Trophoblast cell (in vitro differentiated cells and primary cell): ENCODE measurements at regions not wholly inside any gene's neighbourhood (a gene's known extent, or its start where the extent isn't known, plus 50 kb on each side); places are given as distances from the start of the nearest gene placed in this dataset.

Experiments used
- DNase-seq, 2 donors: peaks; one replicate each; pipeline ENCODE4 v3.0.0-alpha.2; 2016
- H2AFZ ChIP-seq: 2 replicates; pipeline ENCODE4 v1.6.1; 2013; ENCODE audit warnings: low read length, moderate library complexity, mild to moderate bottlenecking; ENCODE audit not compliant: insufficient read depth, poor library complexity
- H2AK5ac ChIP-seq: 2 replicates; pipeline ENCODE4 v1.6.1; 2013; ENCODE audit warnings: mild to moderate bottlenecking, low read length
- H2BK120ac ChIP-seq: 2 replicates; pipeline ENCODE4 v1.6.1; 2013; ENCODE audit warnings: low read length, mild to moderate bottlenecking, moderate library complexity; ENCODE audit not compliant: insufficient read depth, poor library complexity
- H2BK12ac ChIP-seq: 2 replicates; pipeline ENCODE4 v1.6.1; 2013; ENCODE audit warnings: mild to moderate bottlenecking, low read length, moderate library complexity
- H2BK5ac ChIP-seq: 2 replicates; pipeline ENCODE4 v1.6.1; 2013; ENCODE audit warnings: low read length, low read depth, moderate library complexity, mild to moderate bottlenecking; ENCODE audit not compliant: poor library complexity
- H3K14ac ChIP-seq: 2 replicates; pipeline ENCODE4 v1.6.1; 2013; ENCODE audit warnings: mild to moderate bottlenecking, low read length
- H3K18ac ChIP-seq: 2 replicates; pipeline ENCODE4 v1.6.1; 2013; ENCODE audit warnings: mild to moderate bottlenecking, low read length
- H3K23ac ChIP-seq: 2 replicates; pipeline ENCODE4 v1.6.1; 2013; ENCODE audit warnings: low read length
- H3K27ac ChIP-seq: 2 replicates; pipeline ENCODE4 v1.5.1; 2013; ENCODE audit warnings: low read depth, mild to moderate bottlenecking, inconsistent platforms, low read length, moderate library complexity
- H3K27me3 ChIP-seq: 2 replicates; pipeline ENCODE4 v1.6.1; 2013; ENCODE audit warnings: inconsistent platforms, mild to moderate bottlenecking, low read length, moderate library complexity; ENCODE audit not compliant: insufficient read depth
- H3K36me3 ChIP-seq, 2 experiments: 1 replicate in 1 of 2; 2 replicates in 1 of 2; pipeline ENCODE4 v1.6.1; 2013; ENCODE audit warnings: low read length in 2 of 2, mild to moderate bottlenecking in 2 of 2, moderate library complexity in 1 of 2; ENCODE audit not compliant: insufficient read depth in 2 of 2, control insufficient read depth in 1 of 2
- H3K4ac ChIP-seq: 2 replicates; pipeline ENCODE4 v1.6.1; 2013; ENCODE audit warnings: low read depth, mild to moderate bottlenecking, low read length, moderate library complexity
- H3K4me1 ChIP-seq, 2 experiments: 1 replicate in 1 of 2; 2 replicates in 1 of 2; pipeline ENCODE4 v1.6.1; 2013; ENCODE audit warnings: low read length in 2 of 2, mild to moderate bottlenecking in 2 of 2, moderate library complexity in 1 of 2; ENCODE audit not compliant: insufficient read depth in 2 of 2, control insufficient read depth in 1 of 2
- H3K4me2 ChIP-seq: 2 replicates; pipeline ENCODE4 v1.6.1; 2013; ENCODE audit warnings: inconsistent platforms, mild to moderate bottlenecking, low read length, moderate library complexity
- H3K4me3 ChIP-seq: 2 replicates; pipeline ENCODE4 v1.5.1; 2013; ENCODE audit warnings: mild to moderate bottlenecking, low read depth, low read length, inconsistent platforms
- H3K79me1 ChIP-seq: one replicate; pipeline ENCODE4 v1.6.1; 2013; ENCODE audit warnings: low read length
- H3K79me2 ChIP-seq: 2 replicates; pipeline ENCODE4 v1.6.1; 2013; ENCODE audit warnings: low read length, mild to moderate bottlenecking; ENCODE audit not compliant: control insufficient read depth, insufficient read depth, poor library complexity
- H3K9ac ChIP-seq: 2 replicates; pipeline ENCODE4 v1.6.1; 2013; ENCODE audit warnings: mild to moderate bottlenecking, low read length
- H3K9me3 ChIP-seq: 2 replicates; pipeline ENCODE4 v1.6.1; 2013; ENCODE audit warnings: low read depth, mild to moderate bottlenecking, control low read depth, inconsistent platforms, low read length; ENCODE audit not compliant: insufficient read depth
- H4K12ac ChIP-seq: 2 replicates; pipeline ENCODE4 v1.6.1; 2013; ENCODE audit warnings: low read depth, mild to moderate bottlenecking, low read length, moderate library complexity
- H4K8ac ChIP-seq: 2 replicates; pipeline ENCODE4 v1.6.1; 2013; ENCODE audit warnings: low read depth, mild to moderate bottlenecking, low read length, moderate library complexity
- H4K91ac ChIP-seq: one replicate; pipeline ENCODE4 v1.6.1; 2013; ENCODE audit warnings: low read depth, mild to moderate bottlenecking, low read length, moderate library complexity
- WGBS: extraction: QIAGEN DNeasy Blood & Tissue Kit; methylation state at CpG from one replicate; pipeline ENCODE4 v1.1.7; 2013; ENCODE audit warnings: missing lambda C conversion rate; ENCODE audit not compliant: insufficient read length, insufficient coverage; ENCODE audit errors: extremely low coverage; 5-methylcytosine and 5-hydroxymethylcytosine counted together

DNA sequence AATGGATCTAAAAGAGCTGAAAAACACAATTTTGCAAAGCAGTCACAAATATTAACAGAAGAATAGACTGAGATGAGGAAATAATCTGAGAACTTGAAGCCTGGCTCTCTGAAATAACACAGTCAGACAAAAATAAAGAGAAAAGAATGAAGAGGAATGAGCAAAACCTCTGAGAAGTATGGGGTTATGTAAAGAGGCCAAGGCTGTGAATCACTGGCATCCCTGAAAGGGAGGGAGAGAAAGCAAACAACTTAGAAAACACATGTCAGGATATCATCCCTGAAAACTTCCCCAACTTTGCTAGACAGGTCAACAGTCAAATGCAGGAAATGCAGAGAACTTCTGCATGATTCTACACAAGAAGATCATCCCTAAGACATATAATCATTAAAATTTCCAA is 73.5 kb upstream of the LHCGR start:
- peak in 1 of 2 donors; percentile 8 for DNase-seq
- H3K4me1 ChIP-seq = no peaks in the 10 kb centered on the region
- H2AFZ ChIP-seq = no peak overlapping the region
- H2BK12ac ChIP-seq = no peak overlapping the region
- no peak overlapping the region for H4K91ac ChIP-seq
- H3K79me2 ChIP-seq = no peaks in the 10 kb centered on the region
- no peak overlapping the region for H3K4me3 ChIP-seq
- no peaks in the 10 kb centered on the region for H3K27me3 ChIP-seq
- H3K4ac ChIP-seq = no peak overlapping the region
- no peak overlapping the region for H3K4me2 ChIP-seq
- no peak overlapping the region for H3K27ac ChIP-seq
- H3K18ac ChIP-seq = no peak overlapping the region
- no peaks in the 10 kb centered on the region for H3K9me3 ChIP-seq
- no peaks in the 10 kb centered on the region for H3K36me3 ChIP-seq
- no peak overlapping the region for H2BK5ac ChIP-seq
- no peak overlapping the region for H3K14ac ChIP-seq
- no peak overlapping the region for H2BK120ac ChIP-seq
- no peak overlapping the region for H4K12ac ChIP-seq
- H4K8ac ChIP-seq = no peak overlapping the region
- H3K9ac ChIP-seq = no peak overlapping the region
- no peak overlapping the region for H2AK5ac ChIP-seq
- H3K79me1 ChIP-seq = no peaks in the 10 kb centered on the region
- H3K23ac ChIP-seq = no peak overlapping the region

DNA sequence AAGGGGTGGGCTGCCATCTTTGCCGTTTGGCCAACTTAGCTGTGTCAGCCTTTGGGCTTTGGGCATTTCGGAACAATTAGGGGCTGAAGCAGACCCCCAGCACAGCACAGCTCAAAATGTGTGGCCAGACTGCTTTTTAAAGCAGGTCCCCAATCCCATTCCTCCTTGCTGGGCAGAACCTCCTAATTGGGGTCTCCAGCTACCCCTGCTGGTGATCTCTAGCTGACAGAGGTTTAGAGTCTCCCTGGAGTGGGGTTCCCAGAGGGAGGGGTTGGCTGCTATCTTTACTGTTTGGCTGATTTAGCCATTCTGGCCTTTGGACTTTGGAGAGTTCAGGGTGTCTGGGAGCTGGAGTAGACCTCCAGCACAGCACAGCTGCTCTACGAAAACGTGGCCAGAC is 71.5 kb upstream of the LHCGR start:
- no peak overlapping the region for H3K4me3 ChIP-seq
- no peaks in the 10 kb centered on the region for H3K79me1 ChIP-seq
- peak overlapping the region; percentile 29 for H3K9ac ChIP-seq
- H2BK120ac ChIP-seq = no peak overlapping the region
- no peaks in the 10 kb centered on the region for H3K79me2 ChIP-seq
- no peaks in the 10 kb centered on the region for H3K9me3 ChIP-seq
- no peak overlapping the region for H2BK5ac ChIP-seq
- no peaks in the 10 kb centered on the region for H3K36me3 ChIP-seq
- H3K14ac ChIP-seq = no peak overlapping the region
- no peak for DNase-seq
- no peak overlapping the region for H2BK12ac ChIP-seq
- H3K23ac ChIP-seq = no peak overlapping the region
- H3K27me3 ChIP-seq = no peaks in the 10 kb centered on the region
- no peak overlapping the region for H2AK5ac ChIP-seq
- H3K18ac ChIP-seq = no peak overlapping the region
- no CpG with 5 or more reads among the region's 4 CpGs for WGBS
- H3K27ac ChIP-seq = no peak overlapping the region
- no peak overlapping the region for H4K8ac ChIP-seq
- H3K4me1 ChIP-seq = no peaks in the 10 kb centered on the region
- H4K12ac ChIP-seq = no peak overlapping the region
- no peak overlapping the region for H3K4ac ChIP-seq
- no peak overlapping the region for H2AFZ ChIP-seq
- no peak overlapping the region for H3K4me2 ChIP-seq
- no peak overlapping the region for H4K91ac ChIP-seq

DNA sequence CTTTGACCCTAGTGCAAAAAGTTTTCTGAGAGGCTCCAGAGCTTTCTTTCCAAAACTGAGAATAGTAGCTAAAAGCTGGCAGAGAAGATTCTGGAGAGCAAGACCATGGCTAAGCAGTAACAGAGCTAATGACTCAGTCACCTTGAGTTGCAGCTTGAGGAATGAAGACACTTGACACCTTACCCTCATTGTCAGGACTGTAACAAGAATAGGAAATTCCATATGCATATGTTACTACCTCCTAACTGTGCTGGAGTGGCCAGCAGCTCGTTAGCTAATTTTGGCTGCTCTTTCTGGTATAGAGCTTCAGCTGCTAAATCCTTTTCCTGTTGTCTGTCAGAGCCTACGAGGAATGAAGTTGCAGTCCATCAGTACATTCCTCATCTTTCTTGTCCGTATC is 68.6 kb upstream of the LHCGR start:
- Histone ChIP-seq H3K27me3 (no peaks in the 10 kb centered on the region), H2BK5ac (no peak overlapping the region), H4K91ac (no peak overlapping the region), H2AFZ (no peak overlapping the region), H4K12ac (no peak overlapping the region), H2BK120ac (no peak overlapping the region), H3K23ac (no peak overlapping the region), H3K18ac (no peak overlapping the region), H3K36me3 (no peaks in the 10 kb centered on the region), H3K79me1 (no peaks in the 10 kb centered on the region), H3K4me1 (no peaks in the 10 kb centered on the region), H4K8ac (no peak overlapping the region), H3K27ac (no peak overlapping the region), H2AK5ac (no peak overlapping the region), H3K14ac (no peak overlapping the region), H3K4ac (no peak overlapping the region), H3K9me3 (no peaks in the 10 kb centered on the region), H2BK12ac (no peak overlapping the region), H3K4me2 (no peak overlapping the region), H3K79me2 (no peaks in the 10 kb centered on the region), H3K4me3 (no peak overlapping the region), H3K9ac (no peak overlapping the region)
- no CpG with 5 or more reads among the region's 3 CpGs for WGBS
- DNase-seq = peak; percentile 30 to 75

DNA sequence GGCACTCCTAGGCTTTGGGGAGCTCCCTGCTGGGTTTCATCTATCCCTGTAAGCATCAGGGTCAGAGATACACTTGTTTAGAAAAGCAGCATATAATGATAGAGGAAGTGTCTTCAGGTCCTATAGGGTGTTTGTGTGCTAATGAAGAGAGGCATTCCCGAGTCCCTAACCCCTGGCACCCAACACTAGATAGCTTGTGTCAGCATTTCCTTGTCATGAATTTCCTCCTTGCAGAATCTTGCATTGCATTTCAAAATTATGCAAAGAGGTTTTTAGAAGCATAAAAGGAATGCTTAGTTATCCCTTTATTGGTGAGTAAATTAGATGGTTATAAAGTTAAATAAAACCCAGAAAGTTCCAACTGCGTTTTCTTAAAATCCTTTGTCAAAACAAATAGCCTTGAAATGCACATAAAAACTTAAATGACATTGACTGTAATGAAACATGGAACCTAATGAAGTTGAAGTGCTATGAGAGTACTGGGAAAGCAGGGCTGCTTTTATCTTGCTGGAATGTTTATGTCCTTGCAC is 63.7 kb upstream of the LHCGR start:
- Histone ChIP-seq H2AK5ac (no peak overlapping the region), H3K4me3 (no peak overlapping the region), H3K79me2 (no peaks in the 10 kb centered on the region), H2BK12ac (no peak overlapping the region), H3K27ac (no peak overlapping the region), H3K4me2 (no peak overlapping the region), H4K8ac (no peak overlapping the region), H2AFZ (no peak overlapping the region), H3K27me3 (no peaks in the 10 kb centered on the region), H3K9me3 (no peaks in the 10 kb centered on the region), H3K9ac (no peak overlapping the region), H3K4me1 (no peaks in the 10 kb centered on the region), H2BK5ac (no peak overlapping the region), H3K23ac (no peak overlapping the region), H3K36me3 (no peaks in the 10 kb centered on the region), H2BK120ac (no peak overlapping the region), H4K91ac (no peak overlapping the region), H3K18ac (no peak overlapping the region), H3K79me1 (no peaks in the 10 kb centered on the region), H3K14ac (no peak overlapping the region), H3K4ac (no peak overlapping the region), H4K12ac (no peak overlapping the region)
- no CpG with 5 or more reads among the region's 2 CpGs for WGBS
- DNase-seq = no peak
